NCI-H748 (cell line): ENCODE measurements at regions not wholly inside any gene's neighbourhood (a gene's known extent, or its start where the extent isn't known, plus 50 kb on each side); places are given as distances from the start of the nearest gene placed in this dataset.
A peak's percentile ranks its signal among the peaks of the same experiment; 100 is the strongest.

ENCODE experiments used
- DNase-seq: peaks from one replicate; lab custom pipeline; 2025; ENCODE audit not compliant: unreplicated experiment; lab: John Stamatoyannopoulos, UW

DNA sequence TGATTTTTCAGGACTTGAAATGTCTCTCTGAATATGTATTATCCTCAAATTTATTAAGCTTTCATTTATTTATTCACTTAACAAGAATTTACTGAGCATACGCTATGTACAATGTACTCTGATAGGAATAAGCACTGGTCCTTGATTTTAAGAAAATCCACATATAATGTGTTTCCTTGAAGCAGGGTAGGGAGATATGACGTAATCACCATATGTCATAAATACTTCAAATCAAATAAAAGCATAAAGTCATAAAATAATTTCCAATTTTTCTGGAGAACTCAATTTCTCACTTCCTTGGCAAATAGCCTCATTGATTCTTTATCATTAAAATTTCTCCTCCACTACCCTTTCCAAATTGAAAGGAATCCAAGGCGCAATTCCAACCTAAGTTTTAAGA lies 177.8 kb upstream of the GAP43 start:
- no peak for DNase-seq

DNA sequence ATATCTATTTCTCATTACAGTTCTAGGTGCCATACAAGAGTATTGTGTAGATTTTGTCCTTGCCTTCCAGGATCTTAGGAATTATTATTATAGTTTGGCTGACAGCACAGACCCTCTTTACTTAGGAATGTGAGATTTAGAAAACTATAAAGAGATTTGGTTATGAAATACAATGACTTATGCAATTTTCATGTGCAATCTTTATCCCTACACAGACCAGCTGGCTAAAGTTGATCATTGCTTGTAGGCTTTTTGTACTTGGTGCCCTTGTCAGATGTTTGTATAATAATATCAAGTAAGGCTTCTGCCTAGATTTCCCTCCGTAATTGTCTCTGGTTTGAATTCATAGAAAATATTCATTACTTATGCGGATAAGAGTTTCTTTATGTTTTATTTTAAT lies 174.5 kb upstream of the GAP43 start:
- no peak for DNase-seq

DNA sequence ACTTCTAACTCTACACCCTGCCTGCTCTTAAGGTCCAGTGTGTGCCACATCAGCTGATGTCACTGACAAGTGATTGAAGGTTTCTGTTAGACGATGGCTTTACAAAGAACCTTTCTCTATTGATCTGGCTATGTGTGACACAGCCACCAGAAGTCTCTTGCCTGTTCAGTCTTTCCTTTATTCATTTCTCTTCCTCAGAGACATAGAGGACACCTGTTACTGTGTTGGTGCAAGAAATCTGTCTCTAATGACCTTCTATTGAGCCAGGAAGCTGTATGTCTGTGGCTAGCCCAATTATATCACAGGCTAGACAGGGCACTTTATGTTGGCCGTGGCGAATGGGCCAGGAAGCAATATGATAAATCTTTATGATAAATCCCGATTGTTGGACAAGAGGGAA lies 173.3 kb upstream of the GAP43 start:
- DNase-seq = no peak

DNA sequence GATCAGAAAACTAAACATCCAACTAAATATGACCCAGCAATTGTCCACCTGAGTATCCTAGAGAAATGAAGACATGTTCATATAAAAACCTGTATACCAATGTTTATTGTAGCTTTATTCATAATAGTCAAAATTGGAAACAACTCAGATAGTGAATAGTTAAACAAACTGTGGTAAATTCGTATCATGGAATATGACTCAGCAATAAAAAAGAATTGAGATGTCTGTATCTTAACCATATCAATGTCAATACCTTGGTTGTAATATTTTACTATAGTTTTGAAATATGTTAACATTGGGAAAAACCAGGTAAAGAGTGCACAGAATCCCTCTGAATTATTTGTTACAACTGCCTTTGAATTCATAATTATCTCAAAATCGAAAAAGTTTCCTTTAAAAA lies 159.3 kb upstream of the GAP43 start:
- no peak for DNase-seq

DNA sequence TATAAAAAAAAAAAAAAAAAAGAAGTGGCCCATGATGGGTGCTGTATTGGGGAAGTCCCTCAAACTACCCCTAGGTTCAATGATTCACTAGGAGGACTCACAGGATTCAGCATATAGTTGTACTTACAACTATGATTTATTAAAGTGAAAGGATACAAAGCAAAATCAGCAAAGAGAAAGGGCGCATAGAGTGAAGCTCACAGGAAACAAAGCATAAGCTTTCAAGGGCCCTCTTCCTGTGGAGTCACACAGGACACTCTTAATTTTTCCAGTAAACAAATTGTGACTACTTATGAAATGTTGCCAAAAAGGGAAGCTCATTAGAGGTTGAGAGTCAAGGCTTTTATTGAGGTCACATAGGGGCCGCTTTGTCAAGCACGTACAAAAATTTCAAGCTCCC lies 153.7 kb upstream of the GAP43 start:
- peak; percentile 88 for DNase-seq

DNA sequence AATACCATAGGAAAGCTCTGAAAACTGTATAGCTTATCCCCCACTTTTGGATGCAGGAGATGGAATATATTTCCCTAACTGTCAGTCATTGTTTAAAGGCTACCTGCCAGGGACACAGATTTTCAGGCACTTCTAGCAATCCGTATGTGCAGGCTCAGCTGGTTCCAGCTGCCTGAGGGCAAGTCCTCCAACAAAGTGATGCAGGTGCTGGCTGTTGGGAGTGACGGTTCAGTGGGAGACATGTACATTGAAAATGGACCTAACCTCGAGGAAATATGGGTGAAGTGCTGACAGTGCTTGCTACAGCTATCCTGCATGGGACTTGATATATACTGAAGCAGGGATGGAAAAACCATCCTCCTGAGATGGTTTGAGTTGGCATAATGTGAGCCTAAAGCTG lies 153.1 kb upstream of the GAP43 start:
- peak; percentile 75 for DNase-seq

DNA sequence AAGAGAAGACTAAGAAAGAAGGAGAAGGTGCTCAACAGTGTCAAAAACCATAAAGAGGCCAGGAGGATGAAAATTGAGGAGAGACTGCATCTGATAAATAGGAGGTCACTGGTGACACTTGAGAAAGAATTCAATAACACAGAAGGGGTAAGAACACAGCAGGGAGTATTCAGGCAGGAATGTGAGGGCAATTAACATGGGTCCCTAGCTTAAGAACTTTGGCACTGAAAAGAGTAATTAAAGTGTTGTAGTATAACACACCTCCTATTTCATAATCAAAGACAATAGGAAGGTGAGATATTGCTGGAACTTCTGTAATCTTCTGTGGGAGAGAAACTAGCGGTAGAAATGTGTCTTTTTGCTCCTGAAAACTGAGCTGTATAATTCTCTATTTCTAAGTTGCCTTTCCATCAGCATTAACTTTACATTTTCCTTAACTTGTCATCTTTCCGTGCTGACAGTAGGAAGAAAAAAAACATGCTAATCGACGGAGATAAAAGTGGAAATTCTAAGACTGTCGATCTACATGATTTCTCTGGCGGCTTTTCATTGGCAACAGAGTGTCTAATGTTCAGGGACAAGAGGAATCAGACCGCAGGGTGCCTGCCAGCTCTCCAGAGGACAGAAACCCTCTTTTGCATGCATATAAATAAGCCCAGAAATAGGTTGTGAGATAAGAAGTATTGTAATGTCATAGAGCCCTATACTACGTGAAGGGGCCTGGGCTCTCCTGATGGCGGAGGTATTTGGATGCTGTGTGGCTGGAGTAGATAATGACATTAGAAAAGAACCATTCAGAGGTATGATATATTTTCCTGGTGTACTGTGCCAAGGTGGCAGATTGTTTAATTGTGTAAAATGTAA lies 147.9 kb upstream of the GAP43 start:
- DNase-seq = no peak

DNA sequence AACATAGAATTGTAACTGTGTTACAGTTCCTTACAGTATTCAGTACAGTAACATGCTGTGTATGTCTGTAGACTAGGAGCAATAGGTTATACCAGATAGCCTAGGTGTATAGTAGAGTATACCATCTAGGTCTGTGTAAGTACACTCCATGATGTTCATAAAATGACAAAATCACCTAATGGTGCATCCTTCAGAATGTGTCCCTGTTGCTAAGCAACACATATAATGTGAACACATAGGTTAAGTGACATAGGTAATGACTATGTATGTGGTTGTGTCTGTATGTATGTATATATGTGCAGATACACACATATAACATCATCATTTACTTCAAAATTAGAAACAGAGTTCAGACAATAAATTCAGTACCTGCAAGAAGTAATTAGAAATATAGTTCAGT lies 146.8 kb upstream of the GAP43 start:
- peak; percentile 2 for DNase-seq

DNA sequence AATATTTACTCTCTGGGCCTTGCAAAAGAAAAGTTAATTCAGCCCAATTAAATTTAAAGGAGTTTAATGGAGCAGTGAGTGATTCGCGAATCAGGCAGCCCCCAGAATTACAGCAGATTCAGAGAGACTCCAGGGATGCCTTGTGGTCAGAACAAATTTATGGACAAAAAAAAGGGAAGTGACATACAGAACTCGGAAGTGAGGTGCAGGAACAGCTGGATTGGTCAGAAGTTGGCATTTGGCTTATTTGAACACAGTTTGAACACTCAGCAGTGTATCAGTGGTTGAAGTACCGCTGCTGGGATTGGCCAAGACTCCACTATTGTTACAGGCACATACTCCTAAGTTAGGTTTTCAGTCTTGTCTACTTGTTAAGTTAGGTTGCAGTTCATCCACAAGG lies 145.0 kb upstream of the GAP43 start:
- DNase-seq = no peak

DNA sequence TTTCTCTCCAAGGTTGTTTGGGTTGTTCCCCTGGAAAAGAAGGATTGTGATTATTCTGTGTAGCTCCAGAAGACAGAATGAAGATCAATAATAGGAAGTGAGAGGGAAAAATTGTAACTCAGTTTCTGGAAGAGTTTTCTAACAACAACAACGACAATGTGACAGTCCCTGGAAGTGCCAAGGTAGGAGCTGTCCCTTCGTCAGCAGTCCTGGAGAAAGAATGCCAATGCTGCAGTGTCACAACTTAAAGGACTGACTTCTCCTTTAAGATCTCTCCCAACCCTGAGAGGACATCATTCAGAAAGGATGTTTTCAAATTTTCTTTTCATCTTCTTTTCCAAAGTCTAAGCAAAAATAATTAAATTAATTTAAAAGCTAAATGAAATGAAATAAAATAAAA lies 136.4 kb upstream of the GAP43 start:
- DNase-seq = no peak

DNA sequence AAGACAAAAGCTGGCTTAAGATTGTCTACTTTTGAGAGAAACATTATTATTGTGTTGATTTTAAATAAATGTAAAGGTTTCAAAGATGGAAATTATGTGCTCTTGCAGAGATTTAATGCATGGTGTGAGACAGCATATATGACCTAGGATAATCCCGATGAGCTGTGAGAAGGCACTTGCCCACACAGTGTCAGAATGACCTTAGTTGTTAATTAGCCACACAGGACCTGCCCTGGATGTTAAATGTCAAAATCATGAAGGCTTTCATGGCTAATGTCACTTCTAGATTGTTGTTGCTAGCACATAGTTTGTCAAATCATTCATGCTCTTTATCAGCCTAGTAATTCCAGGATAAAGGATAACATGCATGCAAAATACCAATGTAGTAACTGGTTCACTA lies 135.3 kb upstream of the GAP43 start:
- no peak for DNase-seq

DNA sequence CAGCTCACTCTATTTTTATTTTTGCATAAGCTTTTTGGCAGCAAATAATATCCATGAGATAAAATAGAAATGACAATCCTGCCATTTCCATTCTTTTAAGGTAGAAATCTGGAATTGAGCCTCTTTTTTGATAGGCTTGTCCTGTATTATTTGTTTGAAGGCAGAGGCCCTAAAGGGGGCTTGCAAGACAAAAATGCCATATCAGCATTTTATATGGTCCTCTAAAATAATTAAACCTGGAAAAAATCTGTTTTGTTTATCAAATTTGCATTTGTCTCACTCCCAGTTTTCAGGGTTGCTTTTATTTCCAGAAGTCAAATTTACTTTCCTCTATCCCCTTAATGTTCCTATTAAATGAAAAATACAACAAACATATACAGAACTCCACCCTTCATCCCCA lies 134.9 kb upstream of the GAP43 start:
- no peak for DNase-seq

DNA sequence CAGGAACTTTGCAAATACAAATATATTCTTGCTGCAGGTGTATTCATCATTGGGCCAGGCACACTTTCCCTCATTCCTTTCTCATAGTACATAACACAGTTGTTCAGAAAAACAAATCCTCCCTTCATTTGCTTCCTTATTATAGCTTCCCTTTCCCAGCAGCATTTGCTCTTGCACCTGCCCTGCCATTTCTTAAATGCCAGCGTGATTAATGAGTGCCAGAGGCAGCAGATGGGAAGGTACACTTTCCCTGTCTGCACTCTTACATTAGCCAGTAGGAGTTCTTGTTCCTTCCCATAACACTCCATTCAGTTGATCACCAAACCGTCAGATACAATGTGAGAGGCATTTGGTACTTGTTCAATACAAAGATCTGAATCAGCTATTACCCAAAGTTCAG lies 128.5 kb upstream of the GAP43 start:
- peak; percentile 53 for DNase-seq

DNA sequence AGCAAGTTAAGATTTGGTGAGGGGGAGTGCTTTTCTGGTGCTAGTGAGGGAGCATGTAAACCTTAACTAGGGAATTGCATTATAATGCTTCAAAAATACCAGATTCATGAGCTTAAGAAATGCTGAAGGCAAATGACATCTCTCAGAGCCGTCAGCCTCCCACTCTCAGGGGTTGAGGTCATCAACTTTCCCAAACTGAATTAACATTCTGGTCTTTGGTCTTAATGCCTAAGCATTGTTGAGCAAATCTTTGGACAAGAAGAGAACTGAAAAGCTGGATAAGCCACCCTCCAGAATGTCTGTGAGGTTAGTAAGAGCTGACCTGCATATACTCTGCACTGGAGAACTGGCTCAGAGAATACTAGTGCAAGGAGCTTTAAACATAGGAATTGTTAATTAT lies 124.9 kb upstream of the GAP43 start:
- no peak for DNase-seq

DNA sequence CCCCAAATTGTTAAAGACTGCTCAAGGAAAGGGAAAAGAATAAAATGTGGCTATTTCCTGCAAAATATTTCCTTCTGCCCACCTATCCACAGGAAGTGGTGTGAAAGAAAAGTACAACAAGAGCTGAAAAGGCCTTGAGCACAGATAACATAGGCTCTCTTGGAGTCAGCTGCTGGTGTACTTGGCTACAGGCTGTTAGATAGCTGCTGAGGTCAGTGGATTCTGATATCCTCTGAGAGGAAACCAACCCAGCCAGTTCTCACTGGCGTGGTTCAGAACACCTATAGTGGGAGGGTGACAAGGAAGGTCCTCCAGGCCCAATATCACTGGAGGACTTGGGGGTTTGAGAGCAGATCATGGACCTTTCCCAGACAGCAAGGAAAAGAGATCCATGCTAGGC lies 124.4 kb upstream of the GAP43 start:
- DNase-seq = no peak

DNA sequence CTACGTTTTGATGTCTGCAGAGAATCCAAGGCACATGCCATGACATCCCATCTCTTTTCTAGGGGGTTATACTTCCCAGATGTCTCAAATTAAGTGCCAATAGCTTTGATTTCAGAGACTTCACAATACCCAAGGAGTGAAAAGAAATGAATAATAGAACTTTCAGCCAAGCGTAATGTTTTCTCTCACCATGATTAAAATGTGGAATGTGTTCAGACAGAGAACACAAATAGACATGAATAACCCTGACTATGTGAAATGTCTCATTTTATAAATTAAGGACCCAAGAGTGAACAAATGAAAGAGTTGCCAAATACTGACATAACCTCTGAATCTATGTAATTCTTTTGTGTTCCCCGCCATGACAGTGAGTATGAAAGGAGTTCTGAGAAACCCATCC lies 123.6 kb upstream of the GAP43 start:
- no peak for DNase-seq

DNA sequence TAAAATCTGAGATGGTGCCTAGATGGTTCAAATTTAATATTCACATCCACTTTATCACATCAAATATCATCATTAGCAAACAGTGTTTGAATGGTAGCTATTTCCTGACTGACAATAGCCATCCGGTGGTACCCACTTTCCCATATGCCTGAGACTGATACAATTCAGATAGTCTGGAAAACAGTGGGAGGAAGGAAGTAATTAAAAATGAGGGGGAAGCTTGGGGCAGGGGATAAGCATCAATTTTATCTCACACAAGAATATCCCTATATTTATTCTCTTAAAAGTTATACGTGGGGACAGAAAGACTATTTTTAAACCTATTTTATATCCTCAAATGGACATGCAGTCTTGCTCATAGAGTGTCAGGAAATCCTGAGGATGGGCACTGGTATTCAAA lies 122.5 kb upstream of the GAP43 start:
- no peak for DNase-seq

DNA sequence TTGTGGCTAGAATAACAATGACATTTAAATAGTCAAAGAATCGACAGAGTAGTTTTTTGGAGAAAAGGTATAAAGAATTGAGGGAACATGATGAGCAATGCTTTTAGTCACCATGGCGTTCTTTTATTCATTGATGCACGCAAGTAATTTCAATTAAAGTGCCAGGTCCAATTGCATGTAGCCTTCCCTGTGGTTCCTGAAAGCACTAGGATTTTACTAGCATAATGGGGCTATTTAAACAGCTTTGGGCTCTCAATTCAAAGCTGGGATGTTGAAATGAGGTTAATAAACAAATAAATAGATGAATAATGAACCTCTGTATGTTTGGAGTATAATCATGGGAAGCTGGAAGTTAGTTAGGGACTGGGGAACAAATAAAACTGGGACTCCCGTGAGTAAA lies 121.2 kb upstream of the GAP43 start:
- peak; percentile 47 for DNase-seq

DNA sequence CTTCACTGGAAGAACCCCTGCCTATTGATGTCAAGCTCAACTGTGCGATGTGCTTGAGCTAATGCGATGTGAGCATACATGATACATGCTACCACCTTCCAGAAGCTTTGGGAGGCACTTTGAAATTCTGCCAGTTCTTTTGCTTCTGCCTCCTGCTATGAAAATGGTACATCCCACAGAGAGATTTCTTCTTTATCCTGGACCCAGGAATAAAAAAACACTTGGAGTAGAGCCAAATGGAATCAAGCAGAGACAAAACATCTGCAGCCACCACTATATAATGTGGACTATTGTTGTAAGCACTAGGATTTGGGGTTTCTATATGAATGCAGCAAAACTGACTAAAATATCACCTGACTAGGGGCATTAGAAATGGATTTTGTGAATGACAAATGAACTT lies 119.9 kb upstream of the GAP43 start:
- DNase-seq = peak; percentile 73

DNA sequence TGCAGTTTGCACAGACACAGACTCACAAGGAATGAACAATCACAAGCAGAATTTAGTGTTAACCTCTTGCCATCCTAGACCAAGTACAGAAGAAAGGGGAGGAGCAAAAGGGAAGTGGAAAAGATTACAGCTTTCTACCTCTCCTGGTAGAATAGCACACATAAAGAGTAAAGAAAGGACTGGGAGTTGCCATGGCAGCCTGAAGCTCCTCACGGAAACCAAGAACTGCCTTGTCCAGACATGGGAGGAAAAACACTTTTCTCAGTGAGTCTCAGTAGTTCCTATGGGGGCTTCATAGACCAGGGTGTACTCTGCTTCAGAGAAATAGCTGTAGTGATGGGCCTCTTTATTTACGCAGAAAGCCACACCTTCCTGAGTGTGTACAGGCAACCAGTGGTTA lies 114.7 kb upstream of the GAP43 start:
- DNase-seq = no peak

DNA sequence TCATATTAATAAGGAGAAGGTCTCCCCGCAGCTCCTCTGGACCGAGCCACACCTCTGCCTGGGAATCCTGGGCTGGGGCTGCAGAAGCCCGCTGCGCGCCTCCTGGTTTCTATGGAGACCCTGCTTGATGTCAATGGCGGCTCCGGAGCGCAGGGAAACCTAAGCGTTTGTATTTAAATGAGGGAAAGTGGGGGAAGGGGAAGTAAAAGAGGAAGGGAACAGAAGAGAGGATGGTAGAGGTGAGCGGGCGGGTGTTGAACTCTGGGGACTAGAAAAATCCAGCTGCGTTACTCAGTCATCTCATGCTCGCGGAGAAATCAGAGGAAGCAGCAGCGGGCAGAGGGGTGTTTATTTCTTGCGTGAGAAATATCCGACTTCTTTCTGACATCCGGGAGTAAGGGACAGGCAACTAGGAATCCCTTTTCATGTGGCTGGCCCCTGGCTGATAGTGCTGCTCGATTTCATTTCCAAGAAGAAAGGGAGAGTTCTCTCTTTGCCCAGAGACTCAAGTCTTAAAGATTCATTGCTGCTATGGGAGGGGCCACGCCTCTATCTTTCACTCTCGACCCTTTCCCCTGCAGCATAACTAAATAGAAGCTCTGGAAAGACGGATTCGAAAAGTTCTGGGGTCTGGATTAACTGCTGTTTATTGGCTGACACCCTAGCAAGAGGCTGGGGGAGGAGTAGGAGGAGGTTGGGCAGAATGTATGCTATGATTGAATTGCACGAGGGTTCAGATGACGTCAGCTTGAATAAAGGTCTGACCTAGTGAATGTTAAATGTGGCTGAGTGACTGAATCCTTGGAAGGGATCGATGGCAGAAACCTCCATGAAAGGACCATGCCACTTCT lies 110.5 kb upstream of the GAP43 start:
- peak; percentile 90 for DNase-seq

DNA sequence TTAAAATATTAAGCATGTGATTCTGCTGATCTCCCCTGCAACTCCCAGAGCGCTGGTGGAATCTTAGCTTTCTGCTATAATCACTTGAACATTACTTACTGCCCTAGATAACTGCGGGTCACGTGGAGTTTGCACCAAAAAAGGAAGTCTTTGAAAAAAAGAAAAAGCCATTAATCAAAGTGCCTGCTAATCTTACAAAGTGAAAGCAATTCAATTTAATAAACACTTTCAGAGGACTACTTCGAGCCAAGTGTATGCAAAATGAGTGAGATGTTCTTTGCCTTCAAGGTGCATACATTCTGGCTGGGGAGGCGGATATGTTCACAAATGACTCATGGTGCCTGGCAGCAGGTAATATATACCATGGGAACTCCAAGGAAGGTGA lies 109.9 kb upstream of the GAP43 start:
- DNase-seq = no peak
